Gastrocnemius medialis (tissue), 4 donors: ENCODE measurements at regions not wholly inside any gene's neighbourhood (a gene's known extent, or its start where the extent isn't known, plus 50 kb on each side); places are given as distances from the start of the nearest gene placed in this dataset.

Experiments
- CTCF ChIP-seq, 5 experiments: fragments of 450-650 bp in 3 of 5; fragments of 200-600 bp in 2 of 5; sonication (generic) in 2 of 5; IDR thresholded peaks in 4 of 5; conservative IDR thresholded peaks in 1 of 5; 1 replicate in 4 of 5; 2 replicates in 1 of 5; pipeline ENCODE4 v1.5.1; 2016 to 2019; ENCODE audit warnings: antibody characterized with exemption in 5 of 5, mild to moderate bottlenecking in 3 of 5, moderate library complexity in 3 of 5
- POLR2A ChIP-seq, 2 donors: fragments of 450-650 bp; IDR thresholded peaks; one replicate each; pipeline ENCODE4 v1.6.1; 2017; ENCODE audit warnings: antibody characterized with exemption in 2 of 2, mild to moderate bottlenecking in 2 of 2, moderate library complexity in 2 of 2

- peak in 2 of 5 experiments; percentile 1 to 6 for TF ChIP-seq CTCF (IDR thresholded peaks at IDR 0.05 in 4 of 5, conservative IDR thresholded peaks at IDR 0.05 in 1 of 5)
- no peak for TF ChIP-seq POLR2A (IDR thresholded peaks at IDR 0.05)
Observed at GRCh38 chr4:140253556-140254027, 99.6 kb upstream of the MAML3 start.
